Astrocyte (in vitro differentiated cells and primary cell): ENCODE measurements at regions not wholly inside any gene's neighbourhood (a gene's known extent, or its start where the extent isn't known, plus 50 kb on each side); places are given as distances from the start of the nearest gene placed in this dataset.

Experiments used
- EZH2 ChIP-seq: IDR thresholded peaks from 2 replicates; pipeline ENCODE4 v1.6.1; 2012; ENCODE audit warnings: mild to moderate bottlenecking, low read length, inconsistent platforms; ENCODE audit not compliant: insufficient read depth
- TF ChIP-seq, protein P1 (sequence below): IDR thresholded peaks from 2 replicates; pipeline ENCODE4 v1.5.1; 2011; ENCODE audit warnings: low read depth, mild to moderate bottlenecking, inconsistent platforms, low read length, moderate library complexity; ENCODE audit not compliant: insufficient read depth

DNA sequence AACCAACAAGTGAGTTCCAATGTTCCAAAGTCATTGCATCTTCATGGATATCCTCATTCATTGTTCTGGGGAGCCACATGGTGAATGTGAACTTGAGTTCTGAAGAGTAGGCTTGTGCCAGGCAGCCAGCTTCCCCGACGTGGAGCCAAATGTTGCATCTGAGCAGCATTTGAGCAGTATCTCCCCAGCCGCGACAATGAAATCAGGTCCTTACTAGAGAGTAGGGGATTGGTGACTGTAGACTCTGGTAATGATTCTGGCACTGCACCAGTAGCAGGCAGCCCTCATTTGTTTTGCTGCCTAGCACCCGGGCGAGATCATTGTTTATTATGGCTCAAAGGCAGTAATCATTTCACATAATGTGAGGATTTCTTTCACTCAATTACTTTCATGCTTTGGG lies 451.4 kb upstream of the C9orf72 start:
- TF ChIP-seq, protein P1, sequence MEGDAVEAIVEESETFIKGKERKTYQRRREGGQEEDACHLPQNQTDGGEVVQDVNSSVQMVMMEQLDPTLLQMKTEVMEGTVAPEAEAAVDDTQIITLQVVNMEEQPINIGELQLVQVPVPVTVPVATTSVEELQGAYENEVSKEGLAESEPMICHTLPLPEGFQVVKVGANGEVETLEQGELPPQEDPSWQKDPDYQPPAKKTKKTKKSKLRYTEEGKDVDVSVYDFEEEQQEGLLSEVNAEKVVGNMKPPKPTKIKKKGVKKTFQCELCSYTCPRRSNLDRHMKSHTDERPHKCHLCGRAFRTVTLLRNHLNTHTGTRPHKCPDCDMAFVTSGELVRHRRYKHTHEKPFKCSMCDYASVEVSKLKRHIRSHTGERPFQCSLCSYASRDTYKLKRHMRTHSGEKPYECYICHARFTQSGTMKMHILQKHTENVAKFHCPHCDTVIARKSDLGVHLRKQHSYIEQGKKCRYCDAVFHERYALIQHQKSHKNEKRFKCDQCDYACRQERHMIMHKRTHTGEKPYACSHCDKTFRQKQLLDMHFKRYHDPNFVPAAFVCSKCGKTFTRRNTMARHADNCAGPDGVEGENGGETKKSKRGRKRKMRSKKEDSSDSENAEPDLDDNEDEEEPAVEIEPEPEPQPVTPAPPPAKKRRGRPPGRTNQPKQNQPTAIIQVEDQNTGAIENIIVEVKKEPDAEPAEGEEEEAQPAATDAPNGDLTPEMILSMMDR = no peak
- no peak for TF ChIP-seq EZH2
